B cell (primary cell): ENCODE measurements at regions not wholly inside any gene's neighbourhood (a gene's known extent, or its start where the extent isn't known, plus 50 kb on each side); places are given as distances from the start of the nearest gene placed in this dataset.

ENCODE experiments used
- ATAC-seq: fragments of 200-7000 bp; cut with Tn5 transposase; one replicate; pipeline ENCODE4 v1.10.0; 2021; ENCODE audit warnings: low read depth, mild to moderate bottlenecking, moderate number of reproducible peaks, moderate library complexity
- CTCF ChIA-PET: fragments of 350-600 bp; sonication (Branson Sonifier 250); formaldehyde crosslinking; loops from one replicate; lab custom pipeline; 2021; ENCODE audit warnings: antibody characterized with exemption, inconsistent platforms; lab: Charles Lee
- POLR2A ChIA-PET: fragments of 350-600 bp; sonication (Branson Sonifier 250); formaldehyde crosslinking; loops from one replicate; lab custom pipeline; 2021; ENCODE audit warnings: antibody characterized with exemption; lab: Charles Lee
- DNase-seq: peaks from one replicate; pipeline ENCODE4 v3.0.0; 2013
- H2AFZ ChIP-seq: 2 replicates; pipeline ENCODE4 v1.6.1; 2012; ENCODE audit warnings: mild to moderate bottlenecking, low read depth, low read length; ENCODE audit not compliant: insufficient read depth, poor library complexity, severe bottlenecking
- H3K27ac ChIP-seq, 2 donors: 1 replicate in 1 of 2; 2 replicates in 1 of 2; pipeline ENCODE4 v1.5.1; 2012 to 2013; ENCODE audit warnings: low read length in 2 of 2, mild to moderate bottlenecking in 2 of 2, moderate library complexity in 1 of 2
- H3K27me3 ChIP-seq, 4 experiments: fragments of 200-600 bp in 1 of 4; sonication (generic) in 1 of 4; replicated peaks in 1 of 4; 1 replicate in 2 of 4; 2 replicates in 2 of 4; pipeline versions ENCODE4 v1.6.1 to v1.7.0; 2013 to 2016; ENCODE audit warnings: low read length in 3 of 4, mild to moderate bottlenecking in 2 of 4, mixed read lengths in 1 of 4, moderate library complexity in 1 of 4; ENCODE audit not compliant: insufficient read depth in 4 of 4, control insufficient read depth in 3 of 4; ENCODE audit errors: control extremely low read depth in 1 of 4
- H3K36me3 ChIP-seq, 2 experiments: replicated peaks in 1 of 2; 1 replicate in 1 of 2; 2 replicates in 1 of 2; pipeline versions ENCODE4 v1.6.1 to v1.7.1; 2013; ENCODE audit warnings: low read length in 1 of 2; ENCODE audit not compliant: insufficient read depth in 2 of 2, control insufficient read depth in 1 of 2; ENCODE audit errors: control extremely low read depth in 1 of 2, extremely low read depth in 1 of 2
- H3K4me1 ChIP-seq, 2 donors: fragments of 200-600 bp in 1 of 2; sonication (generic) in 1 of 2; 1 replicate in 1 of 2; 2 replicates in 1 of 2; pipeline versions ENCODE4 v1.5.1 to v1.6.1; 2013 to 2017; ENCODE audit warnings: low read length in 2 of 2; ENCODE audit not compliant: control insufficient read depth in 2 of 2, insufficient read depth in 2 of 2
- H3K4me2 ChIP-seq: replicated peaks from 2 replicates; pipeline ENCODE3; 2012; ENCODE audit warnings: mild to moderate bottlenecking, low read depth, low read length; ENCODE audit not compliant: poor library complexity, severe bottlenecking
- H3K4me3 ChIP-seq, 5 experiments: fragments of 200-600 bp in 1 of 5; sonication (generic) in 1 of 5; 1 replicate in 3 of 5; 2 replicates in 2 of 5; pipeline versions ENCODE4 v1.5.1 to v1.7.0; 2011 to 2016; ENCODE audit warnings: low read length in 4 of 5, mild to moderate bottlenecking in 4 of 5, low read depth in 2 of 5, control low read depth in 1 of 5, moderate library complexity in 1 of 5; ENCODE audit not compliant: insufficient read depth in 1 of 5; ENCODE audit errors: control extremely low read depth in 1 of 5, extremely low read depth in 1 of 5
- H3K79me2 ChIP-seq: fragments of 200-600 bp; sonication (generic); one replicate; pipeline ENCODE4 v1.6.0; 2016; ENCODE audit warnings: low read length; ENCODE audit not compliant: control insufficient read depth, insufficient read depth
- H3K9ac ChIP-seq: fragments of 200-600 bp; sonication (generic); 2 replicates; pipeline ENCODE4 v1.6.1; 2017; ENCODE audit warnings: mild to moderate bottlenecking, low read length, moderate library complexity
- H3K9me3 ChIP-seq, 3 donors: one replicate each; pipeline versions ENCODE4 v1.6.1 to v1.7.1; 2013; ENCODE audit warnings: low read length in 2 of 3; ENCODE audit not compliant: control insufficient read depth in 2 of 3, insufficient read depth in 1 of 3; ENCODE audit errors: control extremely low read depth in 1 of 3
- H4K20me1 ChIP-seq: 2 replicates; pipeline ENCODE4 v1.6.0; 2012; ENCODE audit warnings: mild to moderate bottlenecking, low read length; ENCODE audit not compliant: insufficient read depth, control insufficient read depth, poor library complexity, severe bottlenecking
- H3K27ac Mint-ChIP-seq: one replicate; pipeline ENCODE4 v1.8.0; 2021; ENCODE audit warnings: mixed read lengths
- H3K27me3 Mint-ChIP-seq: one replicate; pipeline ENCODE4 v1.8.0; 2021; ENCODE audit warnings: mixed read lengths
- H3K4me1 Mint-ChIP-seq: one replicate; pipeline ENCODE4 v1.8.0; 2021; ENCODE audit warnings: mixed read lengths
- H3K4me3 Mint-ChIP-seq: one replicate; pipeline ENCODE4 v1.8.0; 2021; ENCODE audit warnings: mixed read lengths
- H3K9me3 Mint-ChIP-seq: one replicate; pipeline ENCODE4 v1.8.0; 2022; ENCODE audit warnings: mixed read lengths; ENCODE audit not compliant: insufficient read depth
- CTCF ChIP-seq: fragments of 200-600 bp; IDR thresholded peaks from one replicate; pipeline ENCODE4 v1.8.0; 2022; ENCODE audit warnings: antibody characterized with exemption, mild to moderate bottlenecking
- EZH2 ChIP-seq: IDR thresholded peaks from 2 replicates; pipeline ENCODE4 v1.6.1; 2012; ENCODE audit warnings: borderline replicate concordance, low read depth, mild to moderate bottlenecking, moderate library complexity, low read length; ENCODE audit not compliant: insufficient read depth, poor library complexity, severe bottlenecking
- whole genome bisulfite sequencing: methylation state at CpG from one replicate; pipeline ENCODE4 v1.1.5; 2013; ENCODE audit warnings: missing lambda C conversion rate; ENCODE audit not compliant: insufficient coverage; 5-methylcytosine and 5-hydroxymethylcytosine counted together
- intact Hi-C: fragments of 100-400 bp; cut with micrococcal nuclease; formaldehyde crosslinking; loops from one replicate; pipeline ENCODE4 v1.10.0; 2022

- Histone ChIP-seq H3K4me1 (no peaks in the 10 kb centered on the region), H4K20me1 (no peaks in the 10 kb centered on the region), H3K4me2 (no peak overlapping the region), H3K27ac (no peak overlapping the region), H3K36me3 (no peaks in the 10 kb centered on the region), H3K9me3 (no peaks in the 10 kb centered on the region), H2AFZ (no peak overlapping the region), H3K4me3 (no peak overlapping the region), H3K79me2 (no peaks in the 10 kb centered on the region), H3K9ac (no peak overlapping the region), H3K27me3 (no peaks in the 10 kb centered on the region)
- intact Hi-C loops = no loop called here
- no peak overlapping the region for H3K27ac Mint-ChIP-seq
- ATAC-seq = no peak
- no peak overlapping the region for H3K4me3 Mint-ChIP-seq
- CTCF ChIA-PET = no interaction called here
- no peaks in the 10 kb centered on the region for H3K27me3 Mint-ChIP-seq
- TF ChIP-seq CTCF = no peak
- TF ChIP-seq EZH2 = no peak
- no peak for DNase-seq
- peaks cover 9% of the 10 kb centered on the region for H3K4me1 Mint-ChIP-seq
- POLR2A ChIA-PET = no interaction called here
- no peaks in the 10 kb centered on the region for H3K9me3 Mint-ChIP-seq
- no CpG with 5 or more reads among the region's 1 CpG for WGBS
Observed at GRCh38 chr3:176969066-176969465, 228.2 kb downstream of the TBL1XR1 start.

- CTCF ChIA-PET = no interaction called here
- Mint-ChIP-seq H3K27me3 (no peaks in the 10 kb centered on the region), H3K27ac (no peak overlapping the region), H3K4me3 (no peak overlapping the region), H3K4me1 (peaks cover 9% of the 10 kb centered on the region), H3K9me3 (no peaks in the 10 kb centered on the region)
- no CpG with 5 or more reads among the region's 2 CpGs for WGBS
- Histone ChIP-seq H3K4me2 (no peak overlapping the region), H3K4me3 (no peak overlapping the region), H3K27ac (no peak overlapping the region), H4K20me1 (no peaks in the 10 kb centered on the region), H3K9me3 (no peaks in the 10 kb centered on the region), H3K79me2 (no peaks in the 10 kb centered on the region), H3K27me3 (no peaks in the 10 kb centered on the region), H3K36me3 (no peaks in the 10 kb centered on the region), H3K9ac (no peak overlapping the region), H2AFZ (no peak overlapping the region), H3K4me1 (no peaks in the 10 kb centered on the region)
- POLR2A ChIA-PET = no interaction called here
- TF ChIP-seq CTCF (no peak), EZH2 (no peak)
- DNase-seq (no peak), ATAC-seq (no peak)
- intact Hi-C loops = no loop called here
Observed at GRCh38 chr3:176968631-176969030, 228.7 kb downstream of the TBL1XR1 start.
